GM23338 (cell line): ENCODE measurements at regions not wholly inside any gene's neighbourhood (a gene's known extent, or its start where the extent isn't known, plus 50 kb on each side); places are given as distances from the start of the nearest gene placed in this dataset.

Source experiments
- ATAC-seq: fragments of 200-7000 bp; cut with Tn5 transposase; 3 replicates; pipeline ENCODE4 v1.9.1; 2020
- DNase-seq: peaks from one replicate; pipeline ENCODE4 v3.0.0-alpha.2; 2015; ENCODE audit warnings: low spot score
- H2AFZ ChIP-seq: fragments of 200-600 bp; sonication (generic); 2 replicates; pipeline ENCODE4 v1.8.0; 2016; ENCODE audit warnings: antibody characterized with exemption, mild to moderate bottlenecking, moderate library complexity
- H3F3A ChIP-seq: fragments of 200-600 bp; sonication (generic); replicated peaks from 2 replicates; pipeline ENCODE4 v1.8.0; 2017; ENCODE audit warnings: antibody characterized with exemption, mixed run types, low read depth
- H3K27ac ChIP-seq: fragments of 200-600 bp; sonication (generic); 2 replicates; pipeline ENCODE4 v1.6.1; 2016; ENCODE audit warnings: low read depth
- H3K27me3 ChIP-seq: fragments of 200-600 bp; sonication (generic); 2 replicates; pipeline ENCODE4 v1.8.0; 2016; ENCODE audit warnings: mild to moderate bottlenecking, mixed run types, moderate library complexity; ENCODE audit not compliant: insufficient read depth
- H3K36me3 ChIP-seq: fragments of 200-600 bp; sonication (generic); 2 replicates; pipeline ENCODE4 v1.8.0; 2016; ENCODE audit warnings: mild to moderate bottlenecking; ENCODE audit not compliant: insufficient read depth
- H3K4me1 ChIP-seq: fragments of 200-600 bp; sonication (generic); 2 replicates; pipeline ENCODE4 v1.8.0; 2016; ENCODE audit warnings: mild to moderate bottlenecking, moderate library complexity; ENCODE audit not compliant: insufficient read depth
- H3K4me2 ChIP-seq: fragments of 200-600 bp; sonication (generic); 2 replicates; pipeline ENCODE4 v1.7.1; 2017; ENCODE audit warnings: mixed run types
- H3K4me3 ChIP-seq: fragments of 200-600 bp; sonication (generic); 2 replicates; pipeline ENCODE4 v1.6.1; 2016; ENCODE audit warnings: mixed run types
- H3K79me2 ChIP-seq: fragments of 200-600 bp; sonication (generic); replicated peaks from 2 replicates; pipeline ENCODE4 v1.8.0; 2017; ENCODE audit warnings: mild to moderate bottlenecking; ENCODE audit not compliant: insufficient read depth
- H3K9me2 ChIP-seq: fragments of 200-600 bp; sonication (generic); 2 replicates; pipeline ENCODE4 v1.8.0; 2017; ENCODE audit not compliant: insufficient read depth
- H4K20me1 ChIP-seq: fragments of 200-600 bp; sonication (generic); replicated peaks from 2 replicates; pipeline ENCODE4 v1.8.0; 2017; ENCODE audit warnings: mild to moderate bottlenecking; ENCODE audit not compliant: insufficient read depth
- H3K27ac Mint-ChIP-seq: 2 replicates; pipeline ENCODE4 v1.8.0; 2020; ENCODE audit warnings: inconsistent platforms, mild to moderate bottlenecking, moderate library complexity, mixed read lengths
- H3K27me3 Mint-ChIP-seq: 3 replicates; pipeline ENCODE4 v1.8.0; 2022; ENCODE audit warnings: low read depth, mild to moderate bottlenecking, moderate library complexity, mixed read lengths, inconsistent platforms; ENCODE audit not compliant: insufficient read depth, poor library complexity
- H3K36me3 Mint-ChIP-seq: 3 replicates; pipeline ENCODE4 v1.8.0; 2021; ENCODE audit warnings: low read depth, mild to moderate bottlenecking, inconsistent platforms, moderate library complexity, mixed read lengths
- H3K4me1 Mint-ChIP-seq: 3 replicates; pipeline ENCODE4 v1.8.0; 2020; ENCODE audit warnings: mild to moderate bottlenecking, inconsistent platforms, mixed read lengths
- H3K4me3 Mint-ChIP-seq: 3 replicates; pipeline ENCODE4 v1.8.0; 2021; ENCODE audit warnings: moderate library complexity, mild to moderate bottlenecking, inconsistent platforms, mixed read lengths
- H3K9me3 Mint-ChIP-seq: 3 replicates; pipeline ENCODE4 v1.8.0; 2020; ENCODE audit warnings: moderate library complexity, mild to moderate bottlenecking, inconsistent platforms, mixed read lengths
- CTCF ChIP-seq, 2 experiments: fragments of 200-600 bp in 1 of 2; sonication (generic) in 1 of 2; conservative IDR thresholded peaks; 2 replicates each; pipeline versions ENCODE4 v1.5.1 to v1.6.1; 2016 to 2017; ENCODE audit warnings: antibody characterized with exemption in 2 of 2, low read depth in 2 of 2, mild to moderate bottlenecking in 2 of 2, moderate library complexity in 1 of 2
- ETS1 ChIP-seq: IDR thresholded peaks from 2 replicates; pipeline ENCODE4 v1.6.1; 2016; ENCODE audit warnings: antibody characterized with exemption
- EZH2phosphoT487 ChIP-seq: fragments of 200-600 bp; sonication (generic); IDR thresholded peaks from one replicate; pipeline ENCODE4 v1.8.1; 2018; ENCODE audit warnings: antibody characterized with exemption; ENCODE audit not compliant: unreplicated experiment
- JUNB ChIP-seq: IDR thresholded peaks from one replicate; pipeline ENCODE4 v1.6.1; 2016; ENCODE audit warnings: antibody characterized with exemption; ENCODE audit not compliant: unreplicated experiment
- NANOG ChIP-seq: IDR thresholded peaks from 2 replicates; pipeline ENCODE4 v1.6.1; 2016; ENCODE audit warnings: antibody characterized with exemption, borderline replicate concordance
- REST ChIP-seq: IDR thresholded peaks from one replicate; pipeline ENCODE4 v1.6.1; 2018; ENCODE audit warnings: antibody characterized with exemption; ENCODE audit not compliant: unreplicated experiment
- STAT1 ChIP-seq: IDR thresholded peaks from one replicate; pipeline ENCODE4 v1.6.1; 2016; ENCODE audit warnings: antibody characterized with exemption; ENCODE audit not compliant: unreplicated experiment
- ZNF114 ChIP-seq: fragments of 250-450 bp; sonication (Bioruptor Pico); IDR thresholded peaks from 2 replicates; pipeline ENCODE4 v1.5.0; 2020; ENCODE audit warnings: mild to moderate bottlenecking, moderate library complexity
- ZNF331 ChIP-seq: fragments of 250-450 bp; sonication (Bioruptor Pico); IDR thresholded peaks from 2 replicates; pipeline ENCODE4 v1.5.0; 2020; ENCODE audit warnings: low read depth, mild to moderate bottlenecking, moderate library complexity
- ZNF462 ChIP-seq: fragments of 250-450 bp; sonication (Bioruptor Pico); IDR thresholded peaks from 2 replicates; pipeline ENCODE4 v1.5.0; 2020; ENCODE audit warnings: mild to moderate bottlenecking, moderate library complexity

- TF ChIP-seq CTCF (conservative IDR thresholded peaks at IDR 0.05; ENCODE audit: low read depth in 2 of 2) (no peak), NANOG (no peak)
These were observed 243.9 kb upstream of the SPANXN1 start (continued) for GRCh38 chrX:145003443-145003842.

- H3F3A ChIP-seq = no peaks in the 10 kb centered on the region
- ATAC-seq (no peak), DNase-seq (no peak)
- no peaks in the 10 kb centered on the region for H4K20me1 ChIP-seq
- H3K27ac ChIP-seq = no peak overlapping the region
- no peaks in the 10 kb centered on the region for H3K27me3 Mint-ChIP-seq
- H2AFZ ChIP-seq = no peak overlapping the region
- H3K4me1 Mint-ChIP-seq = no peaks in the 10 kb centered on the region
- H3K4me1 ChIP-seq = no peaks in the 10 kb centered on the region
- no peaks in the 10 kb centered on the region for H3K79me2 ChIP-seq
- no peak overlapping the region for H3K4me2 ChIP-seq
- H3K9me3 Mint-ChIP-seq = peaks cover 66% of the 10 kb centered on the region
- H3K27me3 ChIP-seq = no peaks in the 10 kb centered on the region
- no peak overlapping the region for H3K4me3 ChIP-seq
- no peaks in the 10 kb centered on the region for H3K36me3 ChIP-seq
- peaks cover 11% of the 10 kb centered on the region; the same call in 2 of the 3 replicates for H3K36me3 Mint-ChIP-seq
- no peak overlapping the region for H3K4me3 Mint-ChIP-seq
- H3K27ac Mint-ChIP-seq = no peak overlapping the region
- H3K9me2 ChIP-seq = no peaks in the 10 kb centered on the region
- TF ChIP-seq ZNF462 (CRISPR knock-in tag) (no peak), REST (no peak), ETS1 (no peak), ZNF114 (CRISPR knock-in tag) (no peak), STAT1 (no peak), ZNF331 (CRISPR knock-in tag) (no peak), EZH2phosphoT487 (no peak), CTCF (conservative IDR thresholded peaks at IDR 0.05; ENCODE audit: low read depth in 2 of 2) (no peak), JUNB (no peak), NANOG (no peak)
These were observed 205.8 kb upstream of the SPANXN1 start for GRCh38 chrX:145041486-145041885.
